Lower leg skin (tissue), 3 donors: ENCODE measurements at regions not wholly inside any gene's neighbourhood (a gene's known extent, or its start where the extent isn't known, plus 50 kb on each side); places are given as distances from the start of the nearest gene placed in this dataset.

ENCODE experiments used
- CTCF ChIP-seq, 3 donors: fragments of 450-650 bp; IDR thresholded peaks; one replicate each; pipeline ENCODE4 v1.5.1; 2016; ENCODE audit warnings: antibody characterized with exemption in 3 of 3, mild to moderate bottlenecking in 3 of 3, moderate library complexity in 2 of 3
- POLR2A ChIP-seq, 2 donors: fragments of 450-650 bp; IDR thresholded peaks; one replicate each; pipeline ENCODE4 v1.6.1; 2016 to 2017; ENCODE audit warnings: antibody characterized with exemption in 2 of 2, mild to moderate bottlenecking in 1 of 2, moderate library complexity in 1 of 2

DNA sequence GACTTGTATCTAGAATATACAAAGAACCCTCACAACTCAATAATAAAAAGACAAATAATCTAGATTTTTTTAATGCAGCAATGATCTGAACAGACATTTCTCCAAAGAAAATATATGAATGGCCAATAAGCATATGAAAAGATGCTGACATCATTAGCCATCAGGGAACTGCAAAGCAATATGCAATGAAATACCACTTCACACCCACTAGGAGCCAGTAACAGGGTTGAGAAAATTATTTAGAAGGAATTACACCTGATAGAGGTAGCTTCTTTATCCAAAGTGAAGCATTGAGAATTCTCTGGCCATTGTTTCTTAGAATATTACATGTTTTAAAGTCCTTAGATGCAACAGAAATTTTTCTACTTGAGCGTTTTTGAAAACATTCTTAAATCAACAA is 316.9 kb downstream of the KCNN2 start:
- TF ChIP-seq CTCF (IDR thresholded peaks at IDR 0.05) (no peak), POLR2A (IDR thresholded peaks at IDR 0.05) (no peak)
